Liver (tissue), 8 donors: ENCODE measurements at regions not wholly inside any gene's neighbourhood (a gene's known extent, or its start where the extent isn't known, plus 50 kb on each side); places are given as distances from the start of the nearest gene placed in this dataset.

Source experiments
- DNase-seq: peaks from one replicate; pipeline ENCODE4 v3.0.0-alpha.2; 2017; ENCODE audit warnings: low spot score
- H3K27ac ChIP-seq, 2 donors: one replicate each; pipeline ENCODE4 v1.7.0; 2013; ENCODE audit warnings: inconsistent platforms in 2 of 2, low read length in 2 of 2, control low read depth in 1 of 2, low read depth in 1 of 2, mild to moderate bottlenecking in 1 of 2
- H3K27me3 ChIP-seq, 4 donors: one replicate each; pipeline versions ENCODE4 v1.6.1 to v1.7.0; 2013; ENCODE audit warnings: low read length in 3 of 4, inconsistent platforms in 1 of 4, mild to moderate bottlenecking in 1 of 4, moderate library complexity in 1 of 4; ENCODE audit not compliant: control insufficient read depth in 4 of 4, insufficient read depth in 4 of 4
- H3K36me3 ChIP-seq, 4 donors: one replicate each; pipeline versions ENCODE4 v1.6.1 to v1.7.0; 2013; ENCODE audit warnings: low read length in 3 of 4, mild to moderate bottlenecking in 3 of 4, low read depth in 1 of 4, moderate library complexity in 1 of 4; ENCODE audit not compliant: control insufficient read depth in 4 of 4, insufficient read depth in 3 of 4
- H3K4me1 ChIP-seq, 4 donors: one replicate each; pipeline versions ENCODE4 v1.6.1 to v1.7.0; 2013; ENCODE audit warnings: low read length in 3 of 4, mild to moderate bottlenecking in 3 of 4, moderate library complexity in 1 of 4; ENCODE audit not compliant: control insufficient read depth in 4 of 4, insufficient read depth in 4 of 4
- H3K4me3 ChIP-seq, 3 donors: one replicate each; pipeline versions ENCODE4 v1.6.1 to v1.7.0; 2013; ENCODE audit warnings: low read length in 3 of 3, control low read depth in 1 of 3, low read depth in 1 of 3, mild to moderate bottlenecking in 1 of 3
- H3K9ac ChIP-seq, 2 donors: one replicate each; pipeline ENCODE4 v1.7.0; 2013; ENCODE audit warnings: low read length in 2 of 2, mild to moderate bottlenecking in 2 of 2, moderate library complexity in 2 of 2, control low read depth in 1 of 2, low read depth in 1 of 2
- H3K9me3 ChIP-seq, 4 donors: one replicate each; pipeline versions ENCODE4 v1.6.1 to v1.7.0; 2013; ENCODE audit warnings: low read length in 3 of 4; ENCODE audit not compliant: control insufficient read depth in 4 of 4
- EGR1 ChIP-seq, 2 donors: IDR thresholded peaks; 2 replicates each; pipeline ENCODE4 v1.6.1; 2016 to 2018; ENCODE audit warnings: antibody characterized with exemption in 2 of 2, low read depth in 2 of 2
- FOXA1 ChIP-seq: IDR thresholded peaks from 2 replicates; pipeline ENCODE4 v1.6.1; 2016; ENCODE audit warnings: antibody characterized with exemption
- FOXA2 ChIP-seq: IDR thresholded peaks from 2 replicates; pipeline ENCODE4 v1.6.1; 2016; ENCODE audit warnings: antibody characterized with exemption
- GABPA ChIP-seq, 2 donors: IDR thresholded peaks in 1 of 2; conservative IDR thresholded peaks in 1 of 2; 2 replicates each; pipeline ENCODE4 v1.6.1; 2016; ENCODE audit warnings: antibody characterized with exemption in 2 of 2, mild to moderate bottlenecking in 1 of 2, moderate library complexity in 1 of 2
- HNF4A ChIP-seq, 2 donors: conservative IDR thresholded peaks; 2 replicates each; pipeline ENCODE4 v1.6.1; 2016; ENCODE audit warnings: antibody characterized with exemption in 2 of 2, mild to moderate bottlenecking in 2 of 2
- HNF4G ChIP-seq: IDR thresholded peaks from 2 replicates; pipeline ENCODE4 v1.6.1; 2016; ENCODE audit warnings: antibody characterized with exemption
- JUND ChIP-seq, 2 donors: IDR thresholded peaks; 2 replicates each; pipeline ENCODE4 v1.6.1; 2016; ENCODE audit warnings: antibody characterized with exemption in 2 of 2
- NR2F2 ChIP-seq: IDR thresholded peaks from 2 replicates; pipeline ENCODE4 v1.6.1; 2016; ENCODE audit warnings: antibody characterized with exemption
- RAD21 ChIP-seq, 2 donors: IDR thresholded peaks; 2 replicates each; pipeline ENCODE4 v1.6.1; 2016; ENCODE audit warnings: antibody characterized with exemption in 2 of 2, mild to moderate bottlenecking in 2 of 2
- RXRA ChIP-seq, 2 donors: IDR thresholded peaks; 2 replicates each; pipeline ENCODE4 v1.6.1; 2017 to 2018; ENCODE audit warnings: antibody characterized with exemption in 2 of 2, mild to moderate bottlenecking in 1 of 2
- SP1 ChIP-seq: IDR thresholded peaks from 2 replicates; pipeline ENCODE4 v1.6.1; 2018; ENCODE audit warnings: antibody characterized with exemption, mild to moderate bottlenecking
- TAF1 ChIP-seq: conservative IDR thresholded peaks from 2 replicates; pipeline ENCODE4 v1.6.1; 2016; ENCODE audit warnings: antibody characterized with exemption, mild to moderate bottlenecking
- YY1 ChIP-seq: IDR thresholded peaks from 2 replicates; pipeline ENCODE4 v1.6.1; 2016; ENCODE audit warnings: antibody characterized with exemption, mild to moderate bottlenecking
- ZBTB33 ChIP-seq: IDR thresholded peaks from 2 replicates; pipeline ENCODE4 v1.6.1; 2016; ENCODE audit warnings: antibody characterized with exemption
- WGBS: extraction: QIAGEN DNeasy Blood & Tissue Kit; methylation state at CpG from one replicate; pipeline ENCODE4 v1.1.7; 2013; 5-methylcytosine and 5-hydroxymethylcytosine counted together
- TF ChIP-seq, protein P1 (sequence below): IDR thresholded peaks from 2 replicates; pipeline ENCODE4 v1.6.1; 2016; ENCODE audit warnings: antibody characterized with exemption
- TF ChIP-seq, protein P2 (sequence below): IDR thresholded peaks from 2 replicates; pipeline ENCODE4 v1.6.1; 2016; ENCODE audit warnings: antibody characterized with exemption, mild to moderate bottlenecking
- TF ChIP-seq, protein P3 (sequence below): fragments of 150-350 bp; IDR thresholded peaks from 2 replicates; pipeline ENCODE4 v1.5.1; 2017; ENCODE audit warnings: improper control_type of control experiment, low read depth, low read length; ENCODE audit not compliant: missing input control
- donor health status: healthy.
- donor health status: healthy.
- donor health status: healthy.
- donor health status: healthy.
- donor health status: healthy.

- Histone ChIP-seq H3K27ac (no peak overlapping the region), H3K4me1 (no peaks in the 10 kb centered on the region), H3K9me3 (no peaks in the 10 kb centered on the region), H3K27me3 (no peaks in the 10 kb centered on the region), H3K9ac (no peak overlapping the region), H3K36me3 (no peaks in the 10 kb centered on the region), H3K4me3 (no peak overlapping the region)
- TF ChIP-seq, protein P1, sequence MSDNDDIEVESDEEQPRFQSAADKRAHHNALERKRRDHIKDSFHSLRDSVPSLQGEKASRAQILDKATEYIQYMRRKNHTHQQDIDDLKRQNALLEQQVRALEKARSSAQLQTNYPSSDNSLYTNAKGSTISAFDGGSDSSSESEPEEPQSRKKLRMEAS = no peak
- no peak for TF ChIP-seq HNF4G
- no peak for TF ChIP-seq GABPA (IDR thresholded peaks at IDR 0.05 in 1 of 2, conservative IDR thresholded peaks at IDR 0.05 in 1 of 2)
- no peak for TF ChIP-seq NR2F2
- no peak for TF ChIP-seq EGR1 (IDR thresholded peaks at IDR 0.05; ENCODE audit: low read depth in 2 of 2)
- TF ChIP-seq, protein P2, sequence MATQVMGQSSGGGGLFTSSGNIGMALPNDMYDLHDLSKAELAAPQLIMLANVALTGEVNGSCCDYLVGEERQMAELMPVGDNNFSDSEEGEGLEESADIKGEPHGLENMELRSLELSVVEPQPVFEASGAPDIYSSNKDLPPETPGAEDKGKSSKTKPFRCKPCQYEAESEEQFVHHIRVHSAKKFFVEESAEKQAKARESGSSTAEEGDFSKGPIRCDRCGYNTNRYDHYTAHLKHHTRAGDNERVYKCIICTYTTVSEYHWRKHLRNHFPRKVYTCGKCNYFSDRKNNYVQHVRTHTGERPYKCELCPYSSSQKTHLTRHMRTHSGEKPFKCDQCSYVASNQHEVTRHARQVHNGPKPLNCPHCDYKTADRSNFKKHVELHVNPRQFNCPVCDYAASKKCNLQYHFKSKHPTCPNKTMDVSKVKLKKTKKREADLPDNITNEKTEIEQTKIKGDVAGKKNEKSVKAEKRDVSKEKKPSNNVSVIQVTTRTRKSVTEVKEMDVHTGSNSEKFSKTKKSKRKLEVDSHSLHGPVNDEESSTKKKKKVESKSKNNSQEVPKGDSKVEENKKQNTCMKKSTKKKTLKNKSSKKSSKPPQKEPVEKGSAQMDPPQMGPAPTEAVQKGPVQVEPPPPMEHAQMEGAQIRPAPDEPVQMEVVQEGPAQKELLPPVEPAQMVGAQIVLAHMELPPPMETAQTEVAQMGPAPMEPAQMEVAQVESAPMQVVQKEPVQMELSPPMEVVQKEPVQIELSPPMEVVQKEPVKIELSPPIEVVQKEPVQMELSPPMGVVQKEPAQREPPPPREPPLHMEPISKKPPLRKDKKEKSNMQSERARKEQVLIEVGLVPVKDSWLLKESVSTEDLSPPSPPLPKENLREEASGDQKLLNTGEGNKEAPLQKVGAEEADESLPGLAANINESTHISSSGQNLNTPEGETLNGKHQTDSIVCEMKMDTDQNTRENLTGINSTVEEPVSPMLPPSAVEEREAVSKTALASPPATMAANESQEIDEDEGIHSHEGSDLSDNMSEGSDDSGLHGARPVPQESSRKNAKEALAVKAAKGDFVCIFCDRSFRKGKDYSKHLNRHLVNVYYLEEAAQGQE = no peak
- TF ChIP-seq HNF4A (conservative IDR thresholded peaks at IDR 0.05) = no peak
- 87% methylated on average over 4 of the region's 4 CpGs for WGBS
- DNase-seq = no peak
These were observed 108.2 kb downstream of the FOXD2 start for GRCh38 chr1:47545912-47546483.

DNA sequence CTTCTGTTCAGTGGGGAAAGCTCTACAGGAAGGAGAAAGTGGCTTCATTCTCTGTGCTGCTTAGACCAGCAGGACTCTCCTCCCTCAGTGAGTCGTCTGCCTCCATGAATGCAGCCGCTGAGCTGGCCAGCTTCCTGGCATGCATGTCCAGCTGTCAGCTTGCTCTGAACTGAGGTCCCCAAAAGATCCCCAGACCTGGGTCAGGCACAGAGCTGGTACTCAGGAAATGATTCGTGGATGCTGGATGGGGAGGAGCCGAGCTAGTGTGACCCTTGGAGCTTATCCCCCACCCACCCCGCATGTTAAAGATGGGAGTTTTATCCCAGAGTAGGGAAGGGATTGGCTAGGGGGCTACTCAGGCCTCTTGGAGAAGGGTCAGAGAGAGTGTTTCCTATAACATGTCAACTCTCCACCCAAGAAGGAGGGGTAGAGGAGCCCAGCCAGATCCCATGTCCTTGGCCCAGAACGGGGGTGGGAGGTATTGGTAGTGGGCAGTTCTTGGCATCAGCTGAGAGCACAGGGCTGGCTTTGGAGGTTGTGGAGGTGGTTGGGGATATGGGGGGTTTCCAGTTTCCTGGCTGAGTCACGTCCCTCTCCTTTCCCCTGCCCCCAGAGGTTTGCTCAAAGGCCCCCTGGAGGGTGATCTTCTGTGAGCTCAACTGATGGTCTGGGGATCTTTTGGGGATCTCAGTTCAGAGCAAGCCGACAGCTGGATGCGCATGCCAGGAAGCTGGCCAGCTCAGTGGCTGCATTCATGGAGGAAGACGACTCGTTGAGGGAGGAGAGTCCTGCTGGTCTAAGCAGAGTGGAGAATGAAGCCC, 110.1 kb downstream of the FOXD2 start:
- TF ChIP-seq, protein P3, sequence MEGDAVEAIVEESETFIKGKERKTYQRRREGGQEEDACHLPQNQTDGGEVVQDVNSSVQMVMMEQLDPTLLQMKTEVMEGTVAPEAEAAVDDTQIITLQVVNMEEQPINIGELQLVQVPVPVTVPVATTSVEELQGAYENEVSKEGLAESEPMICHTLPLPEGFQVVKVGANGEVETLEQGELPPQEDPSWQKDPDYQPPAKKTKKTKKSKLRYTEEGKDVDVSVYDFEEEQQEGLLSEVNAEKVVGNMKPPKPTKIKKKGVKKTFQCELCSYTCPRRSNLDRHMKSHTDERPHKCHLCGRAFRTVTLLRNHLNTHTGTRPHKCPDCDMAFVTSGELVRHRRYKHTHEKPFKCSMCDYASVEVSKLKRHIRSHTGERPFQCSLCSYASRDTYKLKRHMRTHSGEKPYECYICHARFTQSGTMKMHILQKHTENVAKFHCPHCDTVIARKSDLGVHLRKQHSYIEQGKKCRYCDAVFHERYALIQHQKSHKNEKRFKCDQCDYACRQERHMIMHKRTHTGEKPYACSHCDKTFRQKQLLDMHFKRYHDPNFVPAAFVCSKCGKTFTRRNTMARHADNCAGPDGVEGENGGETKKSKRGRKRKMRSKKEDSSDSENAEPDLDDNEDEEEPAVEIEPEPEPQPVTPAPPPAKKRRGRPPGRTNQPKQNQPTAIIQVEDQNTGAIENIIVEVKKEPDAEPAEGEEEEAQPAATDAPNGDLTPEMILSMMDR = no peak
- TF ChIP-seq, protein P2 = no peak
- TF ChIP-seq YY1 = no peak
- TF ChIP-seq EGR1 (IDR thresholded peaks at IDR 0.05; ENCODE audit: low read depth in 2 of 2) = no peak
- TF ChIP-seq, protein P1 = no peak
- no peak for TF ChIP-seq GABPA (IDR thresholded peaks at IDR 0.05 in 1 of 2, conservative IDR thresholded peaks at IDR 0.05 in 1 of 2)
- no peak for TF ChIP-seq ZBTB33
- no peak for TF ChIP-seq SP1
- no peak for TF ChIP-seq FOXA2
- no peak for TF ChIP-seq TAF1
- TF ChIP-seq HNF4A (conservative IDR thresholded peaks at IDR 0.05) = no peak
- no peak for TF ChIP-seq JUND (IDR thresholded peaks at IDR 0.05)
- no peak for TF ChIP-seq FOXA1
- no peak for TF ChIP-seq RAD21 (IDR thresholded peaks at IDR 0.05)
- TF ChIP-seq NR2F2 = no peak
- no peak for TF ChIP-seq RXRA (IDR thresholded peaks at IDR 0.05)
- no peak for TF ChIP-seq HNF4G
- no peaks in the 10 kb centered on the region for H3K36me3 ChIP-seq
- no peaks in the 10 kb centered on the region for H3K9me3 ChIP-seq
- no peak for DNase-seq
- H3K4me3 ChIP-seq = no peak overlapping the region
- H3K9ac ChIP-seq = no peak overlapping the region
- H3K27me3 ChIP-seq = no peaks in the 10 kb centered on the region
- 70% methylated on average over 11 of the region's 11 CpGs for WGBS
- H3K27ac ChIP-seq = no peak overlapping the region
- H3K4me1 ChIP-seq = no peaks in the 10 kb centered on the region
